Motor neuron (in vitro differentiated cells): ENCODE measurements at regions not wholly inside any gene's neighbourhood (a gene's known extent, or its start where the extent isn't known, plus 50 kb on each side); places are given as distances from the start of the nearest gene placed in this dataset.

ENCODE experiments used
- ATAC-seq, 8 experiments: fragments of 200-7000 bp; cut with Tn5 transposase; replicated peaks in 6 of 8; 2 replicates each; pipeline ENCODE4 v1.8.0; 2021; ENCODE audit warnings: mild to moderate bottlenecking in 8 of 8, moderate library complexity in 8 of 8
- H3K27ac ChIP-seq, 2 donors: fragments of 250-450 bp; sonication (Bioruptor Pico); 2 replicates each; pipeline ENCODE4 v1.9.0; 2021; ENCODE audit warnings: antibody characterized with exemption in 2 of 2, mild to moderate bottlenecking in 2 of 2, moderate library complexity in 1 of 2
- H3K4me1 ChIP-seq, 2 donors: fragments of 250-450 bp; sonication (Bioruptor Pico); replicated peaks in 1 of 2; 2 replicates each; pipeline ENCODE4 v1.6.1; 2021; ENCODE audit warnings: antibody characterized with exemption in 2 of 2, mild to moderate bottlenecking in 2 of 2, moderate library complexity in 1 of 2
- H3K4me3 ChIP-seq, 5 donors: fragments of 250-450 bp; sonication (Bioruptor Pico); 2 replicates each; pipeline ENCODE4 v1.9.0; 2021; ENCODE audit warnings: antibody characterized with exemption in 5 of 5, mild to moderate bottlenecking in 5 of 5, moderate library complexity in 4 of 5
- WGBS, 10 experiments: fragments of 450-650 bp; shearing (Covaris generic); methylation state at CpG; one replicate each; pipeline ENCODE4 v1.0.0; 2022; 5-methylcytosine and 5-hydroxymethylcytosine counted together
- in situ Hi-C, 9 experiments: fragments of 400-800 bp; cut with MboI; loops; one replicate each; pipeline ENCODE4 v1.15.0; 2021; ENCODE audit warnings: low sequenced_read_pairs in 9 of 9, low pct_unique_long_range_greater_than_20kb in 2 of 9; ENCODE audit not compliant: unreplicated experiment in 9 of 9

- Histone ChIP-seq H3K27ac (no peak overlapping the region), H3K4me3 (no peak overlapping the region), H3K4me1 (peaks cover 0 to 9% of the 10 kb centered on the region in 2 donors)
- no peak for ATAC-seq
- in situ Hi-C loops: no loop called here
- 57 to 97% (median 71%) methylated on average over 1 to 4 of the region's 6 CpGs; no CpG with 5 or more reads in 1 of the 10 experiments for WGBS, 10 experiments
These were observed 634.4 kb downstream of the DHX35 start for GRCh38 chr20:39596554-39596953.

GRCh38 chr20:39592371-39592770 lies 630.2 kb downstream of the DHX35 start:
- ATAC-seq: no peak
- WGBS, 10 experiments: 3 to 93% (median 68%) methylated on average over 2 to 7 of the region's 7 CpGs
- peaks cover 3 to 9% of the 10 kb centered on the region in 2 donors for H3K4me1 ChIP-seq
- in situ Hi-C loops: no loop called here
- no peak overlapping the region for H3K4me3 ChIP-seq
- H3K27ac ChIP-seq: no peak overlapping the region

- H3K27ac ChIP-seq: no peak overlapping the region
- peaks cover 0 to 3% of the 10 kb centered on the region in 2 donors for H3K4me1 ChIP-seq
- in situ Hi-C loops: no loop called here
- ATAC-seq: peak in 2 of 8 experiments; percentile 33 to 38
- WGBS, 10 experiments: 8 to 89% (median 63%) methylated on average over 1 to 5 of the region's 5 CpGs; no CpG with 5 or more reads in 1 of the 10 experiments
- H3K4me3 ChIP-seq: no peak overlapping the region
These were observed 626.1 kb downstream of the DHX35 start for GRCh38 chr20:39588148-39588757.

GRCh38 chr20:39581034-39581433 lies 618.9 kb downstream of the DHX35 start:
- in situ Hi-C loops: no loop called here
- Histone ChIP-seq H3K27ac (no peak overlapping the region), H3K4me1 (no peaks in the 10 kb centered on the region), H3K4me3 (no peak overlapping the region)
- no peak for ATAC-seq
- WGBS, 10 experiments: 20 to 88% (median 57%) methylated on average over 1 of the region's 1 CpG; no CpG with 5 or more reads in 5 of the 10 experiments

GRCh38 chr20:39576771-39577170 lies 614.6 kb downstream of the DHX35 start:
- Histone ChIP-seq H3K27ac (no peak overlapping the region), H3K4me1 (no peaks in the 10 kb centered on the region), H3K4me3 (no peak overlapping the region)
- in situ Hi-C loops: no loop called here
- WGBS, 10 experiments: 50 to 100% (median 74%) methylated on average over 1 to 4 of the region's 5 CpGs; no CpG with 5 or more reads in 1 of the 10 experiments
- ATAC-seq: no peak

- in situ Hi-C loops: no loop called here
These were observed 611.9 kb downstream of the DHX35 start for GRCh38 chr20:39574061-39574460.

GRCh38 chr20:39571171-39571570 lies 609.0 kb downstream of the DHX35 start:
- in situ Hi-C loops: no loop called here
- no peak overlapping the region for H3K4me3 ChIP-seq
- no peaks in the 10 kb centered on the region for H3K4me1 ChIP-seq
- 0 to 86% (median 52%) methylated on average over 1 to 4 of the region's 5 CpGs; no CpG with 5 or more reads in 3 of the 10 experiments for WGBS, 10 experiments
- no peak for ATAC-seq
- H3K27ac ChIP-seq: no peak overlapping the region

More at GRCh38 chr20:39574061-39574460, 611.9 kb downstream of the DHX35 start:
- WGBS, 10 experiments: 43 to 100% (median 88%) methylated on average over 1 to 2 of the region's 2 CpGs; no CpG with 5 or more reads in 2 of the 10 experiments
- Histone ChIP-seq H3K27ac (no peak overlapping the region), H3K4me3 (no peak overlapping the region), H3K4me1 (no peaks in the 10 kb centered on the region)
- peak in 1 of 8 experiments; percentile 54 for ATAC-seq

GRCh38 chr20:39568109-39568508 lies 606.0 kb downstream of the DHX35 start:
- no peak overlapping the region for H3K27ac ChIP-seq
- no peak overlapping the region for H3K4me3 ChIP-seq
- no peaks in the 10 kb centered on the region for H3K4me1 ChIP-seq
- peak in 1 of 8 experiments; percentile 21 for ATAC-seq
- WGBS, 10 experiments: 40 to 100% (median 80%) methylated on average over 1 of the region's 1 CpG; no CpG with 5 or more reads in 3 of the 10 experiments
- in situ Hi-C loops: no loop called here

- H3K27ac ChIP-seq: no peak overlapping the region
- in situ Hi-C loops: no loop called here
- 72 to 100% (median 91%) methylated on average over 1 to 4 of the region's 4 CpGs; no CpG with 5 or more reads in 4 of the 10 experiments for WGBS, 10 experiments
These were observed 601.2 kb downstream of the DHX35 start for GRCh38 chr20:39563349-39563748.

GRCh38 chr20:39554341-39554740 lies 592.2 kb downstream of the DHX35 start:
- Histone ChIP-seq H3K27ac (no peak overlapping the region), H3K4me3 (no peak overlapping the region), H3K4me1 (peaks cover 10 to 11% of the 10 kb centered on the region in 2 donors)
- in situ Hi-C loops: no loop called here
- WGBS, 10 experiments: 8 to 100% (median 79%) methylated on average over 1 to 3 of the region's 3 CpGs
- ATAC-seq: peak in 3 of 8 experiments; percentile 85 to 98 (median 94)

More at GRCh38 chr20:39563349-39563748, 601.2 kb downstream of the DHX35 start:
- no peak overlapping the region for H3K4me3 ChIP-seq
- ATAC-seq: no peak
- no peaks in the 10 kb centered on the region for H3K4me1 ChIP-seq

GRCh38 chr20:39553120-39553519 lies 591.0 kb downstream of the DHX35 start:
- H3K4me1 ChIP-seq: peaks cover 10 to 12% of the 10 kb centered on the region in 2 donors
- H3K4me3 ChIP-seq: no peak overlapping the region
- in situ Hi-C loops: no loop called here
- no peak overlapping the region for H3K27ac ChIP-seq
- WGBS, 10 experiments: 20 to 100% (median 79%) methylated on average over 1 to 2 of the region's 2 CpGs; no CpG with 5 or more reads in 2 of the 10 experiments
- ATAC-seq: no peak

- no peak overlapping the region for H3K4me3 ChIP-seq
- 45 to 60% (median 49%) methylated on average over 2 to 7 of the region's 9 CpGs; no CpG with 5 or more reads in 6 of the 10 experiments for WGBS, 10 experiments
- ATAC-seq: peak in 5 of 8 experiments; percentile 50 to 88 (median 75)
- in situ Hi-C loops: loop anchor here in 1 of 9 experiments (25.0 kb wide), 1 partner anchor 313 kb away; no protein-coding TSS in a partner anchor
- no peak overlapping the region for H3K27ac ChIP-seq
- H3K4me1 ChIP-seq: peaks cover 10 to 12% of the 10 kb centered on the region in 2 donors
These were observed 587.6 kb downstream of the DHX35 start for GRCh38 chr20:39549733-39550132.

- no peak overlapping the region for H3K27ac ChIP-seq
- H3K4me3 ChIP-seq: no peak overlapping the region
- in situ Hi-C loops: loop anchor here in 1 of 9 experiments (25.0 kb wide), 1 partner anchor 315 kb away; no protein-coding TSS in a partner anchor
- peak in 2 of 8 experiments; percentile 20 to 27 for ATAC-seq
- peaks cover 10 to 12% of the 10 kb centered on the region in 2 donors for H3K4me1 ChIP-seq
- WGBS, 10 experiments: 50 to 94% (median 88%) methylated on average over 1 to 5 of the region's 6 CpGs; no CpG with 5 or more reads in 1 of the 10 experiments
These were observed 585.6 kb downstream of the DHX35 start for GRCh38 chr20:39547546-39548408.
